Eye (tissue), 1 donor: ENCODE measurements at regions not wholly inside any gene's neighbourhood (a gene's known extent, or its start where the extent isn't known, plus 50 kb on each side); places are given as distances from the start of the nearest gene placed in this dataset.
"Not testable (repeated sequence)": the region's sequence is repeated elsewhere in the genome, so short reads cannot be mapped to it uniquely, and the experiment has no call there.

Experiments used
- DNase-seq: peaks from one replicate; pipeline ENCODE4 v3.0.0-alpha.2; 2015

- DNase-seq = no peak
Measured at GRCh38 chr15:23750179-23750578, 63.1 kb upstream of the NDN start.

DNA sequence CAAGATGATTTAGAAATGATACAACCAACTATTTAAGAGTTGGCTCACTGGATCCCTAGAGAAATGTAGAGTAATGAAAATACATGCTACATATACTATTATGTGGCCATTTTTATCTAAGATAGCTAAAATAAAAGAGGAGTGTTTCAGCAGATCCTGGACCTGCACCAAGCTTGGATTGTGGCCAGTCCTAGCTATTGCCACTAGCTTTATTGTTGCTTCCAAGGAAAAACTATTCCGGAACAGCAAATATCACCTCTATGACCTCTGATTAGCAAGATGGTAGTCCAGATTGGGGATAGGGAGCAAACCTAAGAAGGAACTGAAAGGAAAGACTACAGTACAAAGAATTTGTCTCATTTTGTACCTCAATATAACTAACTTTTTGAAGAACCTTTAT, 63.7 kb upstream of the NDN start:
- DNase-seq = no peak

- DNase-seq = no peak
Measured at GRCh38 chr15:23753248-23753647, 66.1 kb upstream of the NDN start.

GRCh38 chr15:23758891-23759290, 71.8 kb upstream of the NDN start:
- DNase-seq = no peak

- peak; percentile 8 for DNase-seq
Measured at GRCh38 chr15:23760024-23760423, 72.9 kb upstream of the NDN start.

GRCh38 chr15:23761386-23761785, 74.3 kb upstream of the NDN start:
- no peak for DNase-seq

DNA sequence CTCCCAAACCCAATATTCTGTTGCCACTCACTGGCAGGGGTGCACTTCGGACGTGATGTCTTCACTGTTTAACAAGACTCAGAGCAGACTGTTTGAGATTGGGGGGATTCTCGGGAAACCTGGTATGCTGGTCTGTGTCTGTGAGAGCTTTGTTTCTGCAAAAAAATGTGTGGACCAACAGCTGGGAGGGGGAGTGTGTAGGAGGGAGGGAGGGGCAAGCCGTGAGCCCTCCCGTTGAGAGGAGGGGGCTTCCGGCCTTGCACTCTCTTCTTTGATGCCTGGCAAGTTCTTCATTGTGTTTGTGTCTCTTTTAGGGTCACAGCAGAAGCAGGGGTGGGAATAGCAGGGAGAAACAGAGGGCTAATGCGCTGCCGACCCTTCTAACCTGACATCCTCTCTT, 74.9 kb upstream of the NDN start:
- DNase-seq = peak; percentile 2

GRCh38 chr15:23763021-23763420, 75.9 kb upstream of the NDN start:
- DNase-seq = no peak

DNA sequence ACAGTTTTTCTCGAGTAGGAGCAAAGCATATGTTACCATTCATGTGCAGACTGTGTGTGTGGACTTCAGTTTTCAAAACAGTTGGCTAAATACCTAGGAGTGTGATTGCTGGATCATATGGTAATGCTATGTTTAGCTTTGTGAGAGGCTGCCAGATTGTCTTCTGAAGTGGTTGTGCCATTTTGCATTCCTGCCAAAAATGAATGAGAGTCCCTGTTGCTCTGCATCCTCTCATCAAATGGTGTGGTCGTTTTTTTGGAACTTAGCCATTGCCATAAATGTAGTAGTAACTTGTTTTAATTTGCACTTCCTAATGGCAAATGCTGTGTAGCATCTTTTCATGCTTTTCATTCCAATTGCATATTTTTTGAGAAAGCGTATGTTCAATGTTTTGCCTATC, 77.2 kb upstream of the NDN start:
- no peak for DNase-seq

- DNase-seq = no peak
Measured at GRCh38 chr15:23764716-23765115, 77.6 kb upstream of the NDN start.

GRCh38 chr15:23766779-23767178, 79.7 kb upstream of the NDN start:
- DNase-seq = not testable (repeated sequence)

DNA sequence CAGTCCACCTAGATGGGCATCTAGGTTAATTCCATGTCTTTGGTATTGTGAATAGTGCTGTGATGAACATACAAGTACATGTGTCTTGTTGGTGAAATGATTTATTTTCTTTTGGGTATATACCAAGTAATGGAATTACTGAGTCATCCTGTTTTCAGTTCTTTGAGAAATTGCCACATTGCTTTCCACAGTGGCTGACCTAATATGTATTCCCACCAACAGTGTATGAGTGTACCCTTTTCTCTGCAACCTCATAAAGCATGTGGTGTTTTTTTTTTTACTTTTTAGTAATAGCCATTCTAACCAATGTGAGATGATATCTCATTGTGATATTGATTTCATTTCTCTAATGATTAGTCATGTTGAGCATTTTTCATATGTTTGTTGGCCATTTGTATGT, 86.0 kb upstream of the NDN start:
- DNase-seq = no peak

DNA sequence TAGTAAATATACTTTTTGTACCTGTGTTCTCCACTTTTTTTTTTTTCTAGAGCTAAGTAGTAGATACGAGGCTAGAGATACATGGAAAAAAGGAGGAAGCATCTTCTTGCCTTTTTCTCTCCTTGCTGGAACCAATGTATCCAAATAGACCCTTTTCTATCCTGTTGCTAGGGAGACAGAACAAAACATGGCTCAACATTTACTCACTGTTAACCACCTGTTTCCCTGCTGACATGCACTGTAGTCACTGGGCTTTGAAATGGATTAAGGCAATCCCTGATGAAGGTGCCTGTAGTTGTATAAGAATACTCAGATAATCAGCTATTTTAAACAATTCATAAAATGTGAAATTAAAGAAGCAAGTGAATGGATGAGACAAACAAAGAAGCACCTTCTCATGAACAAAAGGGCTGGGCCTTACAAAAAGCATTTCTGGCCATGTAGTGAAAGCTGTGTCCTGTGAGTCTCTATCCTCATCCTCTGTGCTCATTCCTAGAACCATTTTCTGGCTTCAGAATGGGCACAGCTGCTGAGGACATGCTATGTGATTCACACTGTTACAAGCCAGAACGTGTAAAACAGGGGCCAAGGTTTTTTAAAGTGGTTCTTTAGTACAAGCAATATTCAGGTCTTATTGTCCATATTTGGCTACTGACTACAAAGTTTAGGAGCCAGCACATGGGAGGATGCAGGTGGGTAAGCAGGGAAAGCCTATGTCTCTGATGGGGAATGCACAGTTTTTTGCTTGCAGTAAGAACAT, 100.4 kb upstream of the NDN start:
- DNase-seq = peak; percentile 9

DNA sequence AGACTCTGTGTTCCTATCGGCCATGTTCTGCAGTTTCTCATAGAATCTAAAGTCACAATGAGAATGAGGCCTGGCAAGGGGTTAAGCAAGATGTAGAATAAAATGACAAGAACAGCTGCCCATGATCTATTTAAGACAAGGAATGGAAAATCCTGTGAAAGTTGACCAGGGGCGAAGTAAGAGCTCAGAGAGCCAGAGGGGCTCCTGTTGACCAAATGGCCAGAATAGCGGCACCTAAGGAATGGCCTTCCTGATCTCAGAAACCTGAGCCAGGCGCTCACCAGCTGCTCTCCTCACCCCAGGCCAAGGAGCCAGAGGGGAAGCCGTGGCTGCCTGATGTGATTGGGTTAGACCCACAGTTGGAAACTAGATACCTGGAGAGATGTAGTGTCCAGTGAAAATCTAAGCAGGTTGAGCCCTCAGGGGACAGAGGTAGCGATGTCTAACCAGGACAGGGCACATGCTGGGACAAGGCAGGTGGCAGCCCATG, 106.1 kb upstream of the NDN start:
- no peak for DNase-seq

DNA sequence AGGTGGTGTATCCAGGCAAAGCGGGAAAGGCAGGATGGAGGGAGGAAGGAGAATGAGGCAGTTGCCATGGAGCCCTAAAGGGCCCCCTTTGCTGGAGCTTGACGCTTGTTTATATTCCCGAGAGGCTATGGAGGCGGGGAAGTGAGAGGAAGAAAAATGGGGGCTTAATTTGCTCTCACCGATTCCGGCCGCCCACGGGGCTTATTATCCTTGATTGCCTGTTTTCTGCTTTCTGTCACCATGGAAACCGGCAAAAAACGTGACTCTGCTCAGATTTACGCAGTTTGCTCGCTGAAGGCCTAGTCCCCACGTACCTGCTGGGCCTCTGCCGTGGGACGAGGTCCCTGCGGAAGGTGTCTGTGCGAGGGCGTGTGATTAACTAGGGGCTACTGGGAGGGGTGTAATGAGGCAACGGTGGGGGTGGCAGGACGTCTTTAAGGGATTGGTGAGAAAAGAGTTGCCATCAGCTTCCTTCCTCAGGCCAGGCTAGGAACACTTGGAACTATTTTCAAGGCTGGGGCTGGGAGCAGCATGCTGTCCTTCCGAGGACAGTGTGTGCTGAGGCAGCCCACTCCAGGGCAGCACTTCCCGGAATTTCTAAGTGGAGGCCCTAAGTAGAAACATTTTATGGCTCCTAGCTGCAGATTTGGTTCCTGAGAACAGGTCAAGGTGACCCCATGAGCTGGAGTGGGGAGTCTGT, 110.8 kb upstream of the NDN start:
- peak; percentile 57 for DNase-seq

GRCh38 chr15:23801881-23802280, 114.8 kb upstream of the NDN start:
- DNase-seq = no peak

- not testable (repeated sequence) for DNase-seq
Measured at GRCh38 chr15:23802896-23803435, 115.9 kb upstream of the NDN start.

DNA sequence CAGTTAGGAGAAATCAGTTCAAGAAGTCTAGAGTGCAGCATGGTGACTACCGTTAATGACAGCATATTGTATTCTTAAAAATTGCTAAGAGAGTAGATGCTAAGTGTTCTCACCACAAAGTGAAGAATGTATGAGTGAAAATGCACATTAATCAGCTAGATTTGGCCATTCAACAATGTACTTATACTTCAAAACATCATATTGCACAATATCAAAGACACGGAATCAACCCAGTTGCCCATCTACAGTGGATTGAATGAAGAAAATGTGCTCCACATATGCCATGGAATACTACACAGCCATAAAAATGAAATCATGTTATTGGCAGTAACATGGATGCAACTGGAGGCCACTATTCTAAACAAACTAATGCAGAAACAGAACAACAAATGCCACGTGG, 119.9 kb upstream of the NDN start:
- no peak for DNase-seq

GRCh38 chr15:23823508-23823907, 136.4 kb upstream of the NDN start:
- no peak for DNase-seq

GRCh38 chr15:23828786-23829185, 141.7 kb upstream of the NDN start:
- DNase-seq = peak; percentile 16

DNA sequence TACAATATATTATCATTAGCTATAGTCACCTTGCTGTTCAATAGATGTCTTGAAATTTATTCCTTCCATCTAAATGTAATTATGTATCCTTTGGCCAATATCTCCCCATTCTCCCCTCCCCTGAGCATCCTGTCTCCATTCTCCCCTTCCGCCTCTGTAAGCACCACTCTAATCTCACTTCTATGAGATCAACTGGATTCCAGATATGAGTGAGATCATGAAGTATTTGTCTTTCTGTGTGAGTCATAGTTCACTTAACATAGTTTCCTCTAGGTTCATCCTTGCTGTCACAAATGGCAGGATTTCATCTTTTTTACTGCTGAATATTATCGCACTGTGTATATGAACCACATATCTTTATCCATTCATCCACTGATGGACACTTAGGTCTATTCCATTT, 148.8 kb upstream of the NDN start:
- no peak for DNase-seq

DNA sequence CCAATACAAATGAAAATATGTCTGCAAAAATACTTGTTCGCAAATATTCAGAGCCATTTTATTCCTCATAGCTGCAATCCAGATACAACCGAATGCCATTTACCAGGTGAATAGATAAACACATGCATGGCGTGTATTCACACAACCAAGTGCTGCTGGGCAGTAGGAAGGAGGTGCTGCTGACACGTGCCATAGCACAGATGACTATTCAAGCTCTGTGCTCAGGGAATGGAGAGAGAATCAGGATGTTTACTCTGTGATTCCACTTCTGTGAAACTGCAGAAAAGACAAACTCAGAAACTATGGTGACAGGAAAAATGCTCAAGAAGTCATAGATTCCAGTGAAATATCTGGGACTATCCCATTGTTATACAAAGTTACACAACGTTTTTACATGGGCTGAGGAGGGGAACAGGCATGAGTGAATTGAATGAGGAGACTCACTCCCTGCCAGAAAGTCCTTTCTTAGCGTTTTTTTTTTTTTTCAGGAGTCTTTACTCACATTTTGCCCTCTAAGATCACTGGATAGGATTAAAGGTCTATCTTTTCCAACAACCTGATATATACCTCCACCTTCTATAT, 152.9 kb upstream of the NDN start:
- no peak for DNase-seq

DNA sequence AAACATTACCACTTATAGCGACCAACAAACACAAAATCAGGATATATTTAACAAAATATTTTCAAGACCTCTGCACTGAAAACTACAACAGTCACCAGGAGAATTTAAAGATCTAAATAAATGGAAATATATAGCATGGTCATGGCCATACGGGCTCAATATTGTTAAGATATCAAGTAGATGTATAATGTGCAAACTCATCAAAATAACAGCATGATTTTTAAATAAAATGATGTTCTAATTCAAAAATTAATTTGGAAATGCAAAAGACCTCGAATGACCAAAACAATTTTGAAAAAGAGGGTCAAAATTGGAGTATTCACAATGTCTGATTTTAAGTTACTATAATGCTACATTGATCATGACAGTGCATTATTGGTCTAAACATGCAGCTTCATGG, 159.1 kb upstream of the NDN start:
- no peak for DNase-seq

GRCh38 chr15:23850666-23851065, 163.6 kb upstream of the NDN start:
- DNase-seq = no peak
